ENCODE measurements at regions not wholly inside any gene's neighbourhood (a gene's known extent, or its start where the extent isn't known, plus 50 kb on each side); places are given as distances from the start of the nearest gene placed in this dataset.

- no peak for TF ChIP-seq CTCF (IDR thresholded peaks at IDR 0.05; ENCODE audit: extremely low read depth, low read depth, low read length)
- no peak overlapping the region for H3K27ac ChIP-seq (ENCODE audit: low read depth, low read length)
- no peak overlapping the region for H3K4me2 ChIP-seq (ENCODE audit: insufficient read depth, low read length)
Measured at GRCh38 chr4:56219447-56219846, 167.8 kb downstream of the AASDH start.

GRCh38 chr4:56218230-56218895, 168.9 kb downstream of the AASDH start:
- Histone ChIP-seq H3K4me1 (ENCODE audit: insufficient read depth, low read length) (no peaks in the 10 kb centered on the region), H3K4me3 (ENCODE audit: insufficient read depth, low read length) (no peak overlapping the region), H4K20me1 (ENCODE audit: insufficient read depth, low read length) (no peaks in the 10 kb centered on the region), H3K9me3 (ENCODE audit: low read depth, low read length) (no peaks in the 10 kb centered on the region), H3K79me2 (ENCODE audit: insufficient read depth, low read length) (no peaks in the 10 kb centered on the region), H3K4me2 (ENCODE audit: insufficient read depth, low read length) (no peak overlapping the region), H3K27ac (ENCODE audit: low read depth, low read length) (no peak overlapping the region), H2AFZ (ENCODE audit: low read length) (no peak overlapping the region), H3K27me3 (ENCODE audit: insufficient read depth, low read length) (no peaks in the 10 kb centered on the region), H3K36me3 (ENCODE audit: insufficient read depth, low read length) (no peaks in the 10 kb centered on the region)
- TF ChIP-seq CTCF (IDR thresholded peaks at IDR 0.05; ENCODE audit: extremely low read depth, low read depth, low read length): no peak
- no peak for DNase-seq (ENCODE audit: insufficient read length, low spot score, missing footprints)

More at GRCh38 chr4:56219447-56219846, 167.8 kb downstream of the AASDH start:
- no peak for DNase-seq (ENCODE audit: insufficient read length, low spot score, missing footprints)
- Histone ChIP-seq H3K27me3 (ENCODE audit: insufficient read depth, low read length) (no peaks in the 10 kb centered on the region), H3K9me3 (ENCODE audit: low read depth, low read length) (no peaks in the 10 kb centered on the region), H3K4me1 (ENCODE audit: insufficient read depth, low read length) (no peaks in the 10 kb centered on the region), H4K20me1 (ENCODE audit: insufficient read depth, low read length) (no peaks in the 10 kb centered on the region), H3K4me3 (ENCODE audit: insufficient read depth, low read length) (no peak overlapping the region), H3K79me2 (ENCODE audit: insufficient read depth, low read length) (no peaks in the 10 kb centered on the region), H3K36me3 (ENCODE audit: insufficient read depth, low read length) (no peaks in the 10 kb centered on the region), H2AFZ (ENCODE audit: low read length) (no peak overlapping the region)

GRCh38 chr4:56217343-56217890, 169.9 kb downstream of the AASDH start:
- no peaks in the 10 kb centered on the region for H3K4me1 ChIP-seq (ENCODE audit: insufficient read depth, low read length)

More at GRCh38 chr4:56217343-56217890, 169.9 kb downstream of the AASDH start:
- no peak for DNase-seq (ENCODE audit: insufficient read length, low spot score, missing footprints)
- Histone ChIP-seq H3K9me3 (ENCODE audit: low read depth, low read length) (no peaks in the 10 kb centered on the region), H3K4me3 (ENCODE audit: insufficient read depth, low read length) (no peak overlapping the region), H3K27ac (ENCODE audit: low read depth, low read length) (no peak overlapping the region), H3K4me2 (ENCODE audit: insufficient read depth, low read length) (no peak overlapping the region), H3K36me3 (ENCODE audit: insufficient read depth, low read length) (no peaks in the 10 kb centered on the region), H4K20me1 (ENCODE audit: insufficient read depth, low read length) (no peaks in the 10 kb centered on the region), H3K27me3 (ENCODE audit: insufficient read depth, low read length) (no peaks in the 10 kb centered on the region), H3K79me2 (ENCODE audit: insufficient read depth, low read length) (no peaks in the 10 kb centered on the region), H2AFZ (ENCODE audit: low read length) (no peak overlapping the region)
- TF ChIP-seq CTCF (IDR thresholded peaks at IDR 0.05; ENCODE audit: extremely low read depth, low read depth, low read length): no peak
